ENCODE measurements at regions not wholly inside any gene's neighbourhood (a gene's known extent, or its start where the extent isn't known, plus 50 kb on each side); places are given as distances from the start of the nearest gene placed in this dataset.
"Not testable (repeated sequence)": the region's sequence is repeated elsewhere in the genome, so short reads cannot be mapped to it uniquely, and the experiment has no call there.

DNA sequence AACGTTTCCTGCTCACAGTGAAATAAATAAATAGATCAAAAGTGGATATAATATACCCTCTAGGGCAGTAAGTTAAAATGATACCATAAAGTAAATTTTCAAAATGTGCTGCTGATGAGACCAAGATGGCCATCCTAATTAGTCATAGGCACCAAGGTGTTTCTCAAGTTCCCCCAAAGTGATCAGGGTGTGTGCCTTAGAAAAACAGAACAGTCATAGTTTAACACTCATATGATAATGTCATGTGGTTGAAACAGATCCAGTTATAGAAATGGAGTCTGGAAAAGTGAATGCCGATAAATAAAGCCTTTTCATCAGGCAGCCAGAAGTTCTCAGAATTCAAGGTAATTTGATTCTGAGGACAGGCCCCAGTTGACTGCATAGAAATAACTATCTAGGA is 161.5 kb upstream of the CDKN2B start:
- no peak overlapping the region for H3K27ac ChIP-seq
- no peak for TF ChIP-seq CTCF (conservative IDR thresholded peaks at IDR 0.05)

GRCh38 chr9:22170990-22171670 is 162.0 kb upstream of the CDKN2B start:
- no peak overlapping the region for H3K27ac ChIP-seq
- TF ChIP-seq CTCF (conservative IDR thresholded peaks at IDR 0.05) = no peak

DNA sequence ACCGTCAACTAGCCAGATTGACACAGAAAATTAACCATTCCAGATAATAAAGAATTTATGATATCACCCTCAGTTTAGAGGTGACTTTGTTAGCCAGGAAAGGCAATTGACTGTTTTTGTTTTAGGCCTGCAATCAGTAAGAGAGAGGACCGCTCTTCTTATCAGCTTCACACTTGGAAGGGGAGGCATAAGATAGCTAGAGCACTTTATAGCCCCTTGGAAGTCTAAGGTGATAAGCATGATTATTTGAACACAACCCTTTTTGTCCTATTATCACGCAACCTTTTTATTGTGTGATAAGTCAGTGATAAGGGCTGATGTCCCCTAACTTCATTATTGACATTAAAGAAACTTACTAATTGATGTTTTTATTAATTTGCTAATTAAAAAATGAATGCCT is 162.6 kb upstream of the CDKN2B start:
- no peak overlapping the region for H3K27ac ChIP-seq

GRCh38 chr9:22173908-22174307 is 164.8 kb upstream of the CDKN2B start:
- H3K27ac ChIP-seq = no peak overlapping the region
- TF ChIP-seq CTCF (conservative IDR thresholded peaks at IDR 0.05) = no peak

More for the DNA sequence above, 162.6 kb upstream of the CDKN2B start:
- TF ChIP-seq CTCF (conservative IDR thresholded peaks at IDR 0.05) = no peak

DNA sequence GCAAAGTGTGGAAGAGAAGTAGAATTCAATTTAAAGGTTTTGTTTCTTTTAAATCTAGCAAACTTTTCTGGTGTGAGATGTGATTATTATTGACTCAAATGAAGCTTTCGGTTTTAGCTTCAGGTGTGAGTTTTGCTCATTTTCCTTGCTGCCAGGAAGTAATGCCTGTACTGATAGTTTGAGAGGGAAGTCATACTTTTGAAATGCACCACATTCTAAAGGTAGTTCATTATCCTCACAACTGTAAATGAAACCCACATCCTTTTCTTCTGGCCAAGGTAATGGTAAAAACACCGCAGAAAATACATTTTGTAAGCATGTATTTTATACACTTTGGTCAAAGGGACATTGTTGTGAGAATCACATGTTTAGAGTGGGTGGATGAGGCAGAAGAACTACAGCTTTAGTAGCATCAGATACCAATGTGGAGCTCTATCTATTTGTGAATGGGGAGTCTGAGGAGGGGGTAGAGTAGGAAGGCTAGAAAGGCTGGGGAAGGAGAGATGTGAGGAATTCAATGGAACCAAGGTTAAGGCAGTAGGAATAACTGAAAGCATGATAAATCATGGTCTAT is 167.0 kb upstream of the CDKN2B start:
- no peak for TF ChIP-seq CTCF (conservative IDR thresholded peaks at IDR 0.05)
- no peak overlapping the region for H3K27ac ChIP-seq

- H3K27ac ChIP-seq = not testable (repeated sequence)
Observed at GRCh38 chr9:22181021-22181420, 171.9 kb upstream of the CDKN2B start.

DNA sequence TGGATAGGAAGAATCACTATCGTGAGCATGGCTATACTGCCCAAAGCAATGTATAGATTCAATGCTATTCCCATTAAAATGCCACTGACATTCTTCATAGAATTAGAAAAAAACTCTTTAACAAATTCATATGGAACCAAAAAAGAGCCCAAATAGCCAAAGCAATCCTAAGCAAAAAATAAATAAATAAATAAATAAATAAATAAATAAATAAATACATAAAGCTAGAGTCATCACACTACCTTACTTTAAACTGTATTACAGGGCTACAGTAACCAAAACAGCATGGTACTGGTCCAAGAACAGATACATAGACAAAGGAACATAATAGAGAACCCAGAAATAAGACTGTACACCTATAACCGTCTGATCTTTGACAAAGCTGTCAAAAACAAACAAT is 180.4 kb upstream of the CDKN2B start:
- no peak for TF ChIP-seq CTCF (conservative IDR thresholded peaks at IDR 0.05)
- H3K27ac ChIP-seq = no peak overlapping the region

- not testable (repeated sequence) for H3K27ac ChIP-seq
Observed at GRCh38 chr9:22197000-22197399, 187.9 kb upstream of the CDKN2B start.

All from VCaP (cell line).